HepG2 (cell line): ENCODE measurements at regions not wholly inside any gene's neighbourhood (a gene's known extent, or its start where the extent isn't known, plus 50 kb on each side); places are given as distances from the start of the nearest gene placed in this dataset.
"Not testable (repeated sequence)": the region's sequence is repeated elsewhere in the genome, so short reads cannot be mapped to it uniquely, and the experiment has no call there.

Experiments used
- ATAC-seq: fragments of 200-7000 bp; cut with Tn5 transposase; 3 replicates; pipeline ENCODE4 v1.9.1; 2020; ENCODE audit warnings: mild to moderate bottlenecking, moderate library complexity
- BruUV-seq: library from RNA; stranded (reverse); fragments of 400-500 nt; replicated peaks from 2 replicates; lab custom pipeline; 2021; lab: Mats Ljungman, UMichigan
- CTCF ChIA-PET: fragments of 300-600 bp; formaldehyde crosslinking; extraction: SDS; loops from one replicate; lab custom pipeline; 2021; ENCODE audit warnings: low total read pairs, inconsistent platforms, low intra/inter-chr PET ratio; lab: Yijun Ruan, JAX
- POLR2A ChIA-PET: fragments of 350-600 bp; sonication (Branson Sonifier 250); formaldehyde crosslinking; loops from one replicate; lab custom pipeline; 2020; ENCODE audit warnings: antibody characterized with exemption, inconsistent platforms; lab: Yijun Ruan, JAX
- DNase-seq: peaks from one replicate; pipeline ENCODE4 v3.0.0-alpha.2; 2015; ENCODE audit warnings: low spot score
- FAIRE-seq: peaks from 3 replicates; lab custom pipeline; 2011; peaks lifted over from hg19 to GRCh38; lab: Jason Lieb, UNC
- H2AFZ ChIP-seq: one replicate; pipeline ENCODE4 v1.6.1; 2011; ENCODE audit warnings: low read length, inconsistent platforms
- H3K27ac ChIP-seq: fragments of 300-600 bp; 3 replicates; pipeline ENCODE4 v1.8.0; 2011; ENCODE audit warnings: mixed run types, mild to moderate bottlenecking, mixed read lengths, low read length, inconsistent platforms; ENCODE audit not compliant: insufficient read depth; ENCODE audit errors: extremely low read length
- H3K27me3 ChIP-seq, 2 experiments: fragments of 200-600 bp in 1 of 2; 2 replicates in 1 of 2; 3 replicates in 1 of 2; pipeline versions ENCODE4 v1.6.0 to v1.8.0; 2011; ENCODE audit warnings: low read length in 2 of 2, mild to moderate bottlenecking in 2 of 2, moderate library complexity in 2 of 2, inconsistent platforms in 1 of 2; ENCODE audit not compliant: insufficient read depth in 2 of 2, control insufficient read depth in 1 of 2
- H3K36me3 ChIP-seq, 2 experiments: fragments of 200-600 bp in 1 of 2; replicated peaks in 1 of 2; 2 replicates in 1 of 2; 3 replicates in 1 of 2; pipeline versions ENCODE4 v1.5.1 to v1.8.0; 2011; ENCODE audit warnings: low read length in 2 of 2, inconsistent platforms in 1 of 2; ENCODE audit not compliant: insufficient read depth in 2 of 2, control insufficient read depth in 1 of 2
- H3K4me1 ChIP-seq: 2 replicates; pipeline ENCODE4 v1.5.1; 2012; ENCODE audit warnings: low read length, inconsistent platforms; ENCODE audit not compliant: insufficient read depth
- H3K4me2 ChIP-seq: 2 replicates; pipeline ENCODE4 v1.6.0; 2011; ENCODE audit warnings: low read depth, low read length, inconsistent platforms
- H3K4me3 ChIP-seq, 3 experiments: fragments of 200-600 bp in 1 of 3; sonication (generic), shearing (Covaris generic) in 1 of 3; replicated peaks in 1 of 3; 2 replicates each; pipeline ENCODE4 v1.5.1; 2011 to 2016; ENCODE audit warnings: low read length in 3 of 3, inconsistent platforms in 2 of 3, low read depth in 2 of 3, mild to moderate bottlenecking in 2 of 3, control low read depth in 1 of 3, mixed read lengths in 1 of 3; ENCODE audit not compliant: insufficient read depth in 1 of 3
- H3K79me2 ChIP-seq: one replicate; pipeline ENCODE4 v1.6.1; 2011; ENCODE audit warnings: low read length, inconsistent platforms; ENCODE audit not compliant: insufficient read depth
- H3K9ac ChIP-seq: 2 replicates; pipeline ENCODE4 v1.6.0; 2011; ENCODE audit warnings: mild to moderate bottlenecking, low read depth, low read length, inconsistent platforms; ENCODE audit not compliant: insufficient read depth
- H3K9me3 ChIP-seq: 2 replicates; pipeline ENCODE4 v1.5.1; 2012; ENCODE audit warnings: mild to moderate bottlenecking, low read length
- H4K20me1 ChIP-seq: 2 replicates; pipeline ENCODE4 v1.6.0; 2011; ENCODE audit warnings: inconsistent platforms, mild to moderate bottlenecking, low read length, moderate library complexity; ENCODE audit not compliant: insufficient read depth
- CEBPB ChIP-seq: IDR thresholded peaks from 2 replicates; pipeline ENCODE4 v1.6.1; 2011; ENCODE audit warnings: low read depth, low read length, improper control_type of control experiment, borderline replicate concordance
- MEF2D ChIP-seq: sonication (generic); formaldehyde crosslinking; IDR thresholded peaks from 2 replicates; pipeline ENCODE4 v1.5.1; 2020; ENCODE audit warnings: mild to moderate bottlenecking, missing genetic modification reagents
- PHF8 ChIP-seq: sonication (generic); formaldehyde crosslinking; IDR thresholded peaks from 2 replicates; pipeline ENCODE4 v1.5.0; 2020; ENCODE audit warnings: missing genetic modification reagents
- ZNF441 ChIP-seq: sonication (generic); formaldehyde crosslinking; IDR thresholded peaks from 2 replicates; pipeline ENCODE4 v1.7.0; 2021; ENCODE audit warnings: missing genetic modification reagents, borderline replicate concordance
- ZNF891 ChIP-seq: sonication (generic); formaldehyde crosslinking; IDR thresholded peaks from 2 replicates; pipeline ENCODE4 v1.5.0; 2020; ENCODE audit warnings: mild to moderate bottlenecking, missing genetic modification reagents
- WGBS: methylation state at CpG from one replicate; pipeline ENCODE4 v1.1.6; 2017; ENCODE audit warnings: low lambda C conversion rate; 5-methylcytosine and 5-hydroxymethylcytosine counted together
- in situ Hi-C: cut with HindIII; loops from 2 replicates; pipeline ENCODE4 v1.10.0; 2017; ENCODE audit warnings: low pct_unique_long_range_greater_than_20kb; ENCODE audit not compliant: extremely low pct_ligation_motif_present
- intact Hi-C: fragments of 100-400 bp; cut with micrococcal nuclease; formaldehyde crosslinking; loops from one replicate; pipeline ENCODE4 v1.10.0; 2022; ENCODE audit not compliant: unreplicated experiment

- H4K20me1 ChIP-seq, H3K27ac ChIP-seq, ATAC-seq, H3K27me3 ChIP-seq, H3K9ac ChIP-seq, in situ Hi-C loops, H3K4me3 ChIP-seq, BruUV-seq, H2AFZ ChIP-seq, intact Hi-C loops, H3K9me3 ChIP-seq, H3K4me1 ChIP-seq, CTCF ChIA-PET, H3K4me2 ChIP-seq, POLR2A ChIA-PET, FAIRE-seq, H3K36me3 ChIP-seq, DNase-seq, H3K79me2 ChIP-seq: not testable (repeated sequence)
- WGBS: 0% methylated on average over 1 of the region's 1 CpG
These were observed 331.8 kb upstream of the GJE1 start for GRCh38 chr6:141800973-141801372.

GRCh38 chr6:141790921-141791320 lies 341.8 kb upstream of the GJE1 start:
- no peak for DNase-seq
- H2AFZ ChIP-seq: no peak overlapping the region
- no peak overlapping the region for H3K27ac ChIP-seq
- intact Hi-C loops: no loop called here
- ATAC-seq: no peak
- POLR2A ChIA-PET: no interaction called here
- no peak overlapping the region for H3K4me3 ChIP-seq
- H3K9me3 ChIP-seq: no peaks in the 10 kb centered on the region
- H3K79me2 ChIP-seq: no peaks in the 10 kb centered on the region
- H3K4me2 ChIP-seq: no peak overlapping the region
- no peaks in the 10 kb centered on the region for H4K20me1 ChIP-seq
- H3K36me3 ChIP-seq: no peaks in the 10 kb centered on the region
- no peaks in the 10 kb centered on the region for H3K27me3 ChIP-seq
- CTCF ChIA-PET: no interaction called here
- in situ Hi-C loops: no loop called here
- no TSS peak for BruUV-seq
- no peak for TF ChIP-seq CEBPB
- no peak for TF ChIP-seq MEF2D (CRISPR knock-in tag)
- no peak for TF ChIP-seq ZNF891 (CRISPR knock-in tag)
- TF ChIP-seq PHF8: no peak
- no peak for TF ChIP-seq ZNF441
- no peak overlapping the region for H3K9ac ChIP-seq
- WGBS: 5% methylated on average over 1 of the region's 1 CpG
- FAIRE-seq: no peak
- H3K4me1 ChIP-seq: 0 out of 2 replicates have a peak, but pooled peaks cover 7% of the 10 kb centered on the region
